ENCODE measurements at regions not wholly inside any gene's neighbourhood (a gene's known extent, or its start where the extent isn't known, plus 50 kb on each side); places are given as distances from the start of the nearest gene placed in this dataset.

DNA sequence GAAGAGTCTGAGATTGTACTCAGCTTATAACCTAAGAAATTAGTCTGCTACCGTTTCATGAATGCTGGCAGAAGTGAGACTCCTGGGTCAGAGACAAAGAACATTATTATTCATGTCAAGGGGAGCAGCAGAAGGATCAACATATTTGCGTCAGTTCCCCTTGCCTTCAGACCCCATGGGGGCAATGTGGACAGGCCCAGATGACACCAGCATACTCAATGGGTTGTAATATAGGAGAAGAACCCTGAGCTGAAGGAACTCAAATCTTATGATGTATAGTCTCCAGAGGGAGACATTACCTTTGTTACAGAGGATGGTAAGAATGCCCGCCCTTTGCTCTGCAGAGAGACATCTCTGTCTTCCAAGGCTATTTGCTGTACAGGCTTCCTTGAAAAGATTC is 384.4 kb downstream of the EPM2A start:
- TF ChIP-seq ZBTB7A (IDR thresholded peaks at IDR 0.05; ENCODE audit: low read depth) (no peak), FOXM1 (IDR thresholded peaks at IDR 0.05; ENCODE audit: borderline replicate concordance, low read depth) (no peak), NFIC (IDR thresholded peaks at IDR 0.05) (no peak), EP300 (IDR thresholded peaks at IDR 0.05; ENCODE audit: borderline replicate concordance) (no peak), CREB1 (IDR thresholded peaks at IDR 0.05; ENCODE audit: low read depth) (no peak), TCF12 (IDR thresholded peaks at IDR 0.05; ENCODE audit: low read depth) (no peak), YY1 (IDR thresholded peaks at IDR 0.05; ENCODE audit: low read depth) (no peak)
- TF ChIP-seq, protein P1, sequence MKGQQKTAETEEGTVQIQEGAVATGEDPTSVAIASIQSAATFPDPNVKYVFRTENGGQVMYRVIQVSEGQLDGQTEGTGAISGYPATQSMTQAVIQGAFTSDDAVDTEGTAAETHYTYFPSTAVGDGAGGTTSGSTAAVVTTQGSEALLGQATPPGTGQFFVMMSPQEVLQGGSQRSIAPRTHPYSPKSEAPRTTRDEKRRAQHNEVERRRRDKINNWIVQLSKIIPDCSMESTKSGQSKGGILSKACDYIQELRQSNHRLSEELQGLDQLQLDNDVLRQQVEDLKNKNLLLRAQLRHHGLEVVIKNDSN (IDR thresholded peaks at IDR 0.05) = no peak

DNA sequence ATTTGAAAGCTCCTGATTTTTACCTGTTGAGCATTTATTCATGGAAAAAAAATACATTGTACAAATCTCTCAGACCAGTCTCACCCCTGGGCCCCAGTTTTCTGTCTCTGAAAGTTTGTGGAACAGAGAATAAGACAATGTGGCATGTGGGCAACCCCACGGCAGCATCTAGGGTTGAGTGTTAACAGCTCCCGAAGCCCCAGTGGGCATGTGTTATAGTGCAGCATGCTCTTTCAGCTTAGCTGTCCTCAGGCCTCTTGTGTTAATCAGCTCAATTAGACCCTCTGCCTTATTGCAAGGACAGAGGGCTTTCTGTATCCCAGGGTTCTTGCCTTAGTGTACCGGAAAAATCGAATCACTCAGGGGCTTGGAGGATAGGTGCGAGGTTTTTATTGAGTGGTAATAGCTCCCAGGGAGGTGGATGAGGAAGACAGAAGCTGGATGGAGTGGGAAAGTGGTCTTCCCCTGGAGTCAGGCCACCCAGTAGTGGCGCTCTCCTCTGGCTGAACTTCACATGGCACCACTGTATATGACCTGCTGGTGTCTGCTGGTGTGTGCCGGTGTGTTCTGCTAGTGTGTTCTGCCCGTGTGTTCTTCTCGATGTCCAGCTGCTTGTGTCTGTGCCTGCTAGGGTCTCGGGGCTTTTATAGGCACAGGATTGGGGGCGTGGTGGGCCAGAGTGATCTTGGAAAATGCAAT is 382.8 kb downstream of the EPM2A start:
- no peak for TF ChIP-seq EGR1 (IDR thresholded peaks at IDR 0.05)
- no peak for TF ChIP-seq TEAD4 (IDR thresholded peaks at IDR 0.05)
- TF ChIP-seq TCF12 (IDR thresholded peaks at IDR 0.05; ENCODE audit: low read depth) = no peak
- TF ChIP-seq CEBPB (IDR thresholded peaks at IDR 0.05) = no peak
- TF ChIP-seq ZBTB7A (IDR thresholded peaks at IDR 0.05; ENCODE audit: low read depth) = no peak
- no peak for TF ChIP-seq CREB1 (IDR thresholded peaks at IDR 0.05; ENCODE audit: low read depth)
- no peak for TF ChIP-seq RAD21 (IDR thresholded peaks at IDR 0.05; ENCODE audit: low read depth)
- no peak for TF ChIP-seq NFIC (IDR thresholded peaks at IDR 0.05)
- no peak for TF ChIP-seq EP300 (IDR thresholded peaks at IDR 0.05; ENCODE audit: borderline replicate concordance)
- TF ChIP-seq, protein P2, sequence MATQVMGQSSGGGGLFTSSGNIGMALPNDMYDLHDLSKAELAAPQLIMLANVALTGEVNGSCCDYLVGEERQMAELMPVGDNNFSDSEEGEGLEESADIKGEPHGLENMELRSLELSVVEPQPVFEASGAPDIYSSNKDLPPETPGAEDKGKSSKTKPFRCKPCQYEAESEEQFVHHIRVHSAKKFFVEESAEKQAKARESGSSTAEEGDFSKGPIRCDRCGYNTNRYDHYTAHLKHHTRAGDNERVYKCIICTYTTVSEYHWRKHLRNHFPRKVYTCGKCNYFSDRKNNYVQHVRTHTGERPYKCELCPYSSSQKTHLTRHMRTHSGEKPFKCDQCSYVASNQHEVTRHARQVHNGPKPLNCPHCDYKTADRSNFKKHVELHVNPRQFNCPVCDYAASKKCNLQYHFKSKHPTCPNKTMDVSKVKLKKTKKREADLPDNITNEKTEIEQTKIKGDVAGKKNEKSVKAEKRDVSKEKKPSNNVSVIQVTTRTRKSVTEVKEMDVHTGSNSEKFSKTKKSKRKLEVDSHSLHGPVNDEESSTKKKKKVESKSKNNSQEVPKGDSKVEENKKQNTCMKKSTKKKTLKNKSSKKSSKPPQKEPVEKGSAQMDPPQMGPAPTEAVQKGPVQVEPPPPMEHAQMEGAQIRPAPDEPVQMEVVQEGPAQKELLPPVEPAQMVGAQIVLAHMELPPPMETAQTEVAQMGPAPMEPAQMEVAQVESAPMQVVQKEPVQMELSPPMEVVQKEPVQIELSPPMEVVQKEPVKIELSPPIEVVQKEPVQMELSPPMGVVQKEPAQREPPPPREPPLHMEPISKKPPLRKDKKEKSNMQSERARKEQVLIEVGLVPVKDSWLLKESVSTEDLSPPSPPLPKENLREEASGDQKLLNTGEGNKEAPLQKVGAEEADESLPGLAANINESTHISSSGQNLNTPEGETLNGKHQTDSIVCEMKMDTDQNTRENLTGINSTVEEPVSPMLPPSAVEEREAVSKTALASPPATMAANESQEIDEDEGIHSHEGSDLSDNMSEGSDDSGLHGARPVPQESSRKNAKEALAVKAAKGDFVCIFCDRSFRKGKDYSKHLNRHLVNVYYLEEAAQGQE (IDR thresholded peaks at IDR 0.05; ENCODE audit: low read depth) = no peak
- TF ChIP-seq TAF1 (IDR thresholded peaks at IDR 0.05; ENCODE audit: low read depth) = no peak
- TF ChIP-seq YY1 (IDR thresholded peaks at IDR 0.05; ENCODE audit: low read depth) = no peak
- TF ChIP-seq, protein P3, sequence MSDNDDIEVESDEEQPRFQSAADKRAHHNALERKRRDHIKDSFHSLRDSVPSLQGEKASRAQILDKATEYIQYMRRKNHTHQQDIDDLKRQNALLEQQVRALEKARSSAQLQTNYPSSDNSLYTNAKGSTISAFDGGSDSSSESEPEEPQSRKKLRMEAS (IDR thresholded peaks at IDR 0.05) = no peak
- TF ChIP-seq, protein P1 (IDR thresholded peaks at IDR 0.05) = no peak

DNA sequence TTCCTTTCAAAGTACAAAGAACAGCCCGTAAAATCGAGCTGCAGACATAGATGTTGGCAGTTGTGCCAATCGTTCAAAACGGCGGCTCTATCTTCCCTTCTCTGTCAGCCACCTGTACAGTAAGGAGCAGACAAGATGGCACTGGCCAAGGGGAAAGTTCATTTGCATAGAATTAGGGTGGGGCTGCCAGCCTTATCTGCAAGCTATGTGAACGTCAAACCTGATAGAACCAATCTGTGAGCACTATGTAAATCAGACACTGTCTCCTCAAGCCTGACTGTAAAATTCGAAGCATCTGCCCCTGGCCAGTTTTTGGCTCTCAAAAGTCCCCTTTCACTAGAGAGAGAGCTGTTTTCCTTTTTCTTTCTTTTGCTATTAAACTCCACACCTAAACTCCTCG is 374.5 kb downstream of the EPM2A start:
- TF ChIP-seq RAD21 (IDR thresholded peaks at IDR 0.05; ENCODE audit: low read depth) = no peak

DNA sequence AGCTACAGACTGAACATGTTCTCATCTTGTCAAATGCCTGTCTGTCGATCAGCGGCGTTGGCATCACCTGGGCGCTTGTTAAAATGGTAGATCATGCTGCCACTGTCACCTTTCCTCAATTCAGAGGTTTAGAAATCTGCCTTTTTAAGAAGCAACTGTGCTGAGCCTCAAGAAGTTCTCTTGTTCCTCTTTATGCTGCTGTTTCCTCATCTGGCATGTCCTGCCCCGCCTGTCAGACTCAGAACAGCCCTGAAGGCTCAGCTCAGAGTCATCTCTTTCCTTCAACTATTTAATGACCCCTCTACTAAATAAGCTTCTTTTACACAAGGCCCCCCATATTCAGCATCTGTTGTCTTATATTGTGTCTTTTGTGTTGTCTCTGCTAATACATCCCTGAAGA is 368.2 kb downstream of the EPM2A start:
- no peak for TF ChIP-seq EP300 (IDR thresholded peaks at IDR 0.05; ENCODE audit: borderline replicate concordance)
- no peak for TF ChIP-seq TCF12 (IDR thresholded peaks at IDR 0.05; ENCODE audit: low read depth)
- TF ChIP-seq, protein P3 (IDR thresholded peaks at IDR 0.05) = no peak
- no peak for TF ChIP-seq YY1 (IDR thresholded peaks at IDR 0.05; ENCODE audit: low read depth)
- TF ChIP-seq, protein P1 (IDR thresholded peaks at IDR 0.05) = no peak
- TF ChIP-seq TAF1 (IDR thresholded peaks at IDR 0.05; ENCODE audit: low read depth) = no peak
- TF ChIP-seq, protein P2 (IDR thresholded peaks at IDR 0.05; ENCODE audit: low read depth) = no peak
- no peak for TF ChIP-seq CREB1 (IDR thresholded peaks at IDR 0.05; ENCODE audit: low read depth)
- TF ChIP-seq EGR1 (IDR thresholded peaks at IDR 0.05) = no peak
- TF ChIP-seq TEAD4 (IDR thresholded peaks at IDR 0.05) = no peak
- TF ChIP-seq FOXM1 (IDR thresholded peaks at IDR 0.05; ENCODE audit: borderline replicate concordance, low read depth) = no peak
- TF ChIP-seq NFIC (IDR thresholded peaks at IDR 0.05) = no peak
- TF ChIP-seq ZBTB7A (IDR thresholded peaks at IDR 0.05; ENCODE audit: low read depth) = no peak
- TF ChIP-seq RAD21 (IDR thresholded peaks at IDR 0.05; ENCODE audit: low read depth) = no peak
- no peak for TF ChIP-seq CEBPB (IDR thresholded peaks at IDR 0.05)

DNA sequence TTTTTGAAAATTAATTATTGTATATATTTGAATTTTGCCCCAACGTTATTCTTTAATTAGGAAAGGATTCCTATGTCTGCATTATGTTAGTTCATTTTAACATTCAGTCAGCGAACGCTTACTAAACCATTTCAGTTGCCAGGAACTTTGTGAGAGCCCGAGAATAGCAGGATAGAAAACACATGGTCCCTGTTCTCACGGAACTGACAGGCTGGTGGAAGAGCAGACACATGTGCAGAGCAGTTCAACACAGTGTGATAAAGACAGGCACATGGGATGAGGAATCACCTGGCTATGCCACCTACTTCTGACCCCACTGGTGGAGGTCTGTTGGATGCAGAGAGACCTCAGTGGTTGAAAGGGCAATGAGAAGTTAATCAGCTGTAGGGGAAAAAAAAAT is 367.2 kb downstream of the EPM2A start:
- TF ChIP-seq NFIC (IDR thresholded peaks at IDR 0.05) (no peak), RAD21 (IDR thresholded peaks at IDR 0.05; ENCODE audit: low read depth) (no peak), TEAD4 (IDR thresholded peaks at IDR 0.05) (no peak), CREB1 (IDR thresholded peaks at IDR 0.05; ENCODE audit: low read depth) (no peak), EP300 (IDR thresholded peaks at IDR 0.05; ENCODE audit: borderline replicate concordance) (no peak), TCF12 (IDR thresholded peaks at IDR 0.05; ENCODE audit: low read depth) (no peak), FOXM1 (IDR thresholded peaks at IDR 0.05; ENCODE audit: borderline replicate concordance, low read depth) (no peak), YY1 (IDR thresholded peaks at IDR 0.05; ENCODE audit: low read depth) (no peak), EGR1 (IDR thresholded peaks at IDR 0.05) (no peak), TAF1 (IDR thresholded peaks at IDR 0.05; ENCODE audit: low read depth) (no peak), ZBTB7A (IDR thresholded peaks at IDR 0.05; ENCODE audit: low read depth) (no peak), CEBPB (IDR thresholded peaks at IDR 0.05) (no peak)
- TF ChIP-seq, protein P1 (IDR thresholded peaks at IDR 0.05) = no peak
- TF ChIP-seq, protein P2 (IDR thresholded peaks at IDR 0.05; ENCODE audit: low read depth) = no peak
- TF ChIP-seq, protein P3 (IDR thresholded peaks at IDR 0.05) = no peak
